MM.1S (cell line): ENCODE measurements at regions not wholly inside any gene's neighbourhood (a gene's known extent, or its start where the extent isn't known, plus 50 kb on each side); places are given as distances from the start of the nearest gene placed in this dataset.

Experiments
- EZH2 ChIP-seq: fragments of 300-600 bp; sonication (generic); optimal IDR thresholded peaks from 2 replicates; pipeline ENCODE3; 2017; ENCODE audit warnings: low read depth, mild to moderate bottlenecking, antibody characterized with exemption, low read length, mixed read lengths
- TF ChIP-seq, protein P1 (sequence below): fragments of 300-600 bp; sonication (generic); IDR thresholded peaks from 2 replicates; pipeline ENCODE4 v1.5.1; 2016; ENCODE audit warnings: antibody characterized with exemption, low read length, mixed read lengths

DNA sequence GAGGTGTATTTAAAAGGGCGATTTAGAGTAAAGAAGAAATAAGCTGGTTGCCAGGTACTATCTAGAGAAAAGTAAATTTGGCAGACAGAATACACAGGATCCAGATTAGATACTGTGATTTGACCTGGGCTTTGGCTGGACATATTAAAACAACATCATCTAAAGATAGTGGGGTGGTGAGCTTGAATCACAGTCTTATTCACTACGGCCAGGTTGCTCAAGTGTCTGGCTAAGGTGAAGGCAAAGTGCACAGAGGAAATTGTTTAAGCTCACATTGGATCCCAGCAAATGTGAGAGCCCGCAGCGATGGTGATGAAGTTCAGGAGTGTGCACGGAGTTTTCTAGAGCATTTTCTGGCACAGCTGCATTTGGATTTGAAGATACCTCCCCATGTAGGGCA lies 398.2 kb upstream of the MEF2C start:
- TF ChIP-seq, protein P1, sequence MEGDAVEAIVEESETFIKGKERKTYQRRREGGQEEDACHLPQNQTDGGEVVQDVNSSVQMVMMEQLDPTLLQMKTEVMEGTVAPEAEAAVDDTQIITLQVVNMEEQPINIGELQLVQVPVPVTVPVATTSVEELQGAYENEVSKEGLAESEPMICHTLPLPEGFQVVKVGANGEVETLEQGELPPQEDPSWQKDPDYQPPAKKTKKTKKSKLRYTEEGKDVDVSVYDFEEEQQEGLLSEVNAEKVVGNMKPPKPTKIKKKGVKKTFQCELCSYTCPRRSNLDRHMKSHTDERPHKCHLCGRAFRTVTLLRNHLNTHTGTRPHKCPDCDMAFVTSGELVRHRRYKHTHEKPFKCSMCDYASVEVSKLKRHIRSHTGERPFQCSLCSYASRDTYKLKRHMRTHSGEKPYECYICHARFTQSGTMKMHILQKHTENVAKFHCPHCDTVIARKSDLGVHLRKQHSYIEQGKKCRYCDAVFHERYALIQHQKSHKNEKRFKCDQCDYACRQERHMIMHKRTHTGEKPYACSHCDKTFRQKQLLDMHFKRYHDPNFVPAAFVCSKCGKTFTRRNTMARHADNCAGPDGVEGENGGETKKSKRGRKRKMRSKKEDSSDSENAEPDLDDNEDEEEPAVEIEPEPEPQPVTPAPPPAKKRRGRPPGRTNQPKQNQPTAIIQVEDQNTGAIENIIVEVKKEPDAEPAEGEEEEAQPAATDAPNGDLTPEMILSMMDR: no peak
- TF ChIP-seq EZH2: no peak
